ENCODE measurements at regions not wholly inside any gene's neighbourhood (a gene's known extent, or its start where the extent isn't known, plus 50 kb on each side); places are given as distances from the start of the nearest gene placed in this dataset.
A peak's percentile ranks its signal among the peaks of the same experiment; 100 is the strongest.

DNA sequence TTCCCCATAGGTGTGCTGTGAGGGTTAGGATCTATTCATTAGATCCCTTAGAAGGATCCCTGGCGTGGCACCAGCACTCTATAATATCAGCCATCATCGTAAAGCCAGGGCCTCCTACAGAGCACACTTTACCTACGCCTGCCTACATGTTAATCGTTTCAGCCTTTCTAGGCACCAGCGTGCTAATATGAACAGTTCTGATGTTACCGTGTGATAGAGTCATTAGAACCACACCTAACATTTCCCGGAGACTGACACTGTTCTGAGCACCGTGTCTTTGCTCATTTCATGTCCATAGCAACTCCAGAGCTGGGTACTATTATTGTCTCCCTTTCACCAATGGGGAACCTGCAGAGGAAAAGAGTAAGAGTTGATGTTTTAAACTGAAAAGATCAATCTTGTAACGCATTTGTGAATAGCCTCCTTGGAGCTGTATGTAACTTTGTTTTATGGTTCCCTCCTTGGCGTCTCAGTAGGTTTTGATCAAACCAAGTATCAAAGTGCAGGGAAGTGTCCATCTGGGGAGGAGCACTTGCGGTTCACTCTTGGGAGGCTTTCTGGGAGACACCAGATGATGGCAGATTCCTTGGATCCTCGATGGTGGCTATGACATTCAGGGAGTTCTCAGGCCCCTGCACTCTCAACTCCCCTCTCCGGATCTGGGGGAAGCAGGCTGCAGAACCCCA lies 73.8 kb upstream of the KCNG1 start:
- H3K27me3 ChIP-seq (ENCODE audit: control insufficient read depth, insufficient read depth, low read length) = no peaks in the 10 kb centered on the region; the same call in 1 of the 2 replicates

DNA sequence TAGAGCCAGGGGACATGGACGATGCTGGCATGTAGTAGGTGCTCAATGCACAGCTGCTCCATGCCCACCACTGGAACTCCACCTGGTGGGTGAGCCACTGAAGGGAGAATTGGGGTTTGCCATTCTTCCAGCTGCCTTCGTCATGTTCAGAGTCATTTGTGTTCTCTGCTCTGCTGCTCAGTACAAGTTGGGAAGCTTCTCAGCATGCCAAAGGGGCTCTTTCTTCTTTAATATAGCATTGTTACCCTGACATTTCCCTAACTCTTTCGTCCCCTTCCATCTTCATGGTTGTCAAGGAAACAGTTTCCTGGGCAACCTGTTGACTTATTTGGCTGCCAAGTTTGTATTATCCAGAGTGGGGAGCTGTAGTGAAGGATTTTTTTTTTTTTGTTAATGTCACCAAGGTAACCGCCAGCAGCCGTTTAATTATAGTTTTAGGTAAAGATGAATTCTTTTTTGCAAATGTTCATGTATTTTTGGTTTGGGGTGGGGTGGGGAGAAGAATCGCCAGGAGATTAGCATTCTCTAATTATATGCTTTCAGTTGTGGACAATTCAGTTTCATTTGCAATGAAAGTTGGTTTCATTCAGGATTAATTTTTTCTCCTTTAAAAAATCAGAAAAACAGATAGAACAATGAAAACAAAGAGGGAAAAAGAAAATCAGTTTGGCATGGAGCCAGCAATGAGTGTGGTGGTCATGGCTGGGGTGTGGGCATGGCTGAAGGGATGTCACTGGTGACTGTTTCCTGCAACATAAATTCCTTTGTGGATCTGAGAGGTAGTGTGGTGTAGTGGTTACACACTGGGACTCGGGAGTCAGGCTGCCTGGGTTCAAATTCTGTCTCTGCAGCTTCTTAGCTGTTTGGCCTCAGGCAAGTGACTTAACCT lies 73.0 kb upstream of the KCNG1 start:
- Histone ChIP-seq H3K36me3 (ENCODE audit: control insufficient read depth, insufficient read depth, low read length) (no peaks in the 10 kb centered on the region), H3K27me3 (ENCODE audit: control insufficient read depth, insufficient read depth, low read length) (no peaks in the 10 kb centered on the region; the same call in 1 of the 2 replicates), H3K27ac (ENCODE audit: low read depth, low read length) (no peak overlapping the region), H3K4me3 (ENCODE audit: low read depth, low read length) (no peak overlapping the region), H3K4me1 (ENCODE audit: control insufficient read depth, insufficient read depth, low read length) (peaks cover 20% of the 10 kb centered on the region), H3K9me3 (ENCODE audit: control insufficient read depth, insufficient read depth, low read length) (no peaks in the 10 kb centered on the region), H3K9ac (ENCODE audit: low read depth, low read length) (no peak overlapping the region)

More for the DNA sequence above, 73.8 kb upstream of the KCNG1 start:
- Histone ChIP-seq H3K27ac (ENCODE audit: low read depth, low read length) (no peak overlapping the region), H3K9me3 (ENCODE audit: control insufficient read depth, insufficient read depth, low read length) (no peaks in the 10 kb centered on the region), H3K4me1 (ENCODE audit: control insufficient read depth, insufficient read depth, low read length) (peaks cover 17% of the 10 kb centered on the region), H3K36me3 (ENCODE audit: control insufficient read depth, insufficient read depth, low read length) (no peaks in the 10 kb centered on the region), H3K4me3 (ENCODE audit: low read depth, low read length) (no peak overlapping the region), H3K9ac (ENCODE audit: low read depth, low read length) (no peak overlapping the region)

DNA sequence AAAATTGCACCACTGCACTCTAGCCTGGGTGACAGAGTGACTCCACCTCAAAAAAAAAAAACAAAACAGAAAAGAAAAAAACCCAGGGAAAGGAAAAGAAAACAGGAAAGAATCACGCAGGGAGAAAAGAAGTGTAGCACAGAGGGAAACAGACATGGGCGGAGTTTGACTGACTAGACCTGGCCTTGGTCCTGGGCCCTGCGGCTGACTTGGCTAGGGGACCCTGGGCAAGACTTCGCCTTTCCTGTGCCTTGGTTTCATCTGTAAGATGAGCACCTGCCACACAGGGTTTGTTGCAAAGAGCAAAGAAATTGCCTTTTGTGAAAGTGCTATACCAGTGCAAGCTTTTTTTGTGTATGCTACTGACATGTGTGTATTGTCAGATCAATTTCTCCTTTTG lies 71.3 kb upstream of the KCNG1 start:
- Histone ChIP-seq H3K27ac (ENCODE audit: low read depth, low read length) (no peak overlapping the region), H3K4me1 (ENCODE audit: control insufficient read depth, insufficient read depth, low read length) (peaks cover 20% of the 10 kb centered on the region), H3K9ac (ENCODE audit: low read depth, low read length) (no peak overlapping the region), H3K27me3 (ENCODE audit: control insufficient read depth, insufficient read depth, low read length) (no peaks in the 10 kb centered on the region; the same call in 1 of the 2 replicates), H3K9me3 (ENCODE audit: control insufficient read depth, insufficient read depth, low read length) (no peaks in the 10 kb centered on the region), H3K36me3 (ENCODE audit: control insufficient read depth, insufficient read depth, low read length) (no peaks in the 10 kb centered on the region), H3K4me3 (ENCODE audit: low read depth, low read length) (no peak overlapping the region)

DNA sequence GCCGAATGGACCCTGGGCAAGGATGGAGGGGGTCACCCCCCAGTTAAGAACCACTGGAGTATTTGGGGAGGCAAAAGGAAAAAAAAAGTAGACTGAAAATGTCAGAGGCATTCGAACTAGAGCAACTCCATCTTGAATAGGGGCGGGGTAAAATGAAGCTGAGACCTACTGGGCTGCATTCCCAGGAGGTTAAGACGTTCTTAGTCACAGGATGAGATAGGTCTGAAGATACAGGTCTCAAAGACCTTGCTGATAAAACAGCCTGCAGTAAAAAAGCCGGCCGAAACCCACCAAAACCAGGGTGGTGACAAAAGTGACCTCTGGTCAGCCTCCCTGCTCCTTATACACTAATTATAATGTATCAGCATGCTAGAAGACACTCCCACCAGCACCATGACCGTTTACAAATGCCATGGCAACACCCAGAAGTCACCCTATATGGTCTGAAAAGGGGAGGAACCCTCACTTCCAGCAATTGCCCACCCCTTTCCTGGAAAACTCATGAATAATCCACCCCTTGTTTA lies 70.4 kb upstream of the KCNG1 start:
- Histone ChIP-seq H3K9ac (ENCODE audit: low read depth, low read length) (no peak overlapping the region), H3K36me3 (ENCODE audit: control insufficient read depth, insufficient read depth, low read length) (no peaks in the 10 kb centered on the region), H3K4me1 (ENCODE audit: control insufficient read depth, insufficient read depth, low read length) (peaks cover 20% of the 10 kb centered on the region), H3K27me3 (ENCODE audit: control insufficient read depth, insufficient read depth, low read length) (no peaks in the 10 kb centered on the region; the same call in 1 of the 2 replicates), H3K9me3 (ENCODE audit: control insufficient read depth, insufficient read depth, low read length) (no peaks in the 10 kb centered on the region), H3K4me3 (ENCODE audit: low read depth, low read length) (no peak overlapping the region), H3K27ac (ENCODE audit: low read depth, low read length) (peak overlapping the region; percentile 72)

DNA sequence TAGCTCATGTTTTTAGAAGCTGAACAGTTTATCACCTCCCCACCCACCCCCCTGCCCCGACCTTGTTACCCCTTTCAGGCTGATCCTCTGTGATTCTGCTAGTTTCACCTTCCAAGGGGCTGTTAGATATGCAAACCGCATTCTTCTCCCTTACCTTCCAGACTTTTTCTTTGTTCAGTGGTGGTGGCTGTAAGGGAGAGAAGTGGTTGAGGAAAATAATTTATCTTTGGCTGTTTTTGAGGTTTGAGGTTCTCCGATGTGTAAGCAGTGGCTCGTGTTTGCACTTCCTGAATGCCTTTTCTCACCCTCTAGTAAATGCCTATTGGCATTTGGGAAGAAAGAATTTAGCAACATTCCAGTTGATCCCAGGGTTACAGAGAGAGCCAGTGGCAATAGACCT lies 69.4 kb upstream of the KCNG1 start:
- Histone ChIP-seq H3K4me3 (ENCODE audit: low read depth, low read length) (no peak overlapping the region), H3K9ac (ENCODE audit: low read depth, low read length) (0 out of 2 replicates have a peak overlapping the region, but pooled peaks have one; percentile 38), H3K4me1 (ENCODE audit: control insufficient read depth, insufficient read depth, low read length) (peaks cover 23% of the 10 kb centered on the region), H3K36me3 (ENCODE audit: control insufficient read depth, insufficient read depth, low read length) (no peaks in the 10 kb centered on the region), H3K27ac (ENCODE audit: low read depth, low read length) (peak overlapping the region; percentile 72), H3K9me3 (ENCODE audit: control insufficient read depth, insufficient read depth, low read length) (no peaks in the 10 kb centered on the region), H3K27me3 (ENCODE audit: control insufficient read depth, insufficient read depth, low read length) (no peaks in the 10 kb centered on the region; the same call in 1 of the 2 replicates)

DNA sequence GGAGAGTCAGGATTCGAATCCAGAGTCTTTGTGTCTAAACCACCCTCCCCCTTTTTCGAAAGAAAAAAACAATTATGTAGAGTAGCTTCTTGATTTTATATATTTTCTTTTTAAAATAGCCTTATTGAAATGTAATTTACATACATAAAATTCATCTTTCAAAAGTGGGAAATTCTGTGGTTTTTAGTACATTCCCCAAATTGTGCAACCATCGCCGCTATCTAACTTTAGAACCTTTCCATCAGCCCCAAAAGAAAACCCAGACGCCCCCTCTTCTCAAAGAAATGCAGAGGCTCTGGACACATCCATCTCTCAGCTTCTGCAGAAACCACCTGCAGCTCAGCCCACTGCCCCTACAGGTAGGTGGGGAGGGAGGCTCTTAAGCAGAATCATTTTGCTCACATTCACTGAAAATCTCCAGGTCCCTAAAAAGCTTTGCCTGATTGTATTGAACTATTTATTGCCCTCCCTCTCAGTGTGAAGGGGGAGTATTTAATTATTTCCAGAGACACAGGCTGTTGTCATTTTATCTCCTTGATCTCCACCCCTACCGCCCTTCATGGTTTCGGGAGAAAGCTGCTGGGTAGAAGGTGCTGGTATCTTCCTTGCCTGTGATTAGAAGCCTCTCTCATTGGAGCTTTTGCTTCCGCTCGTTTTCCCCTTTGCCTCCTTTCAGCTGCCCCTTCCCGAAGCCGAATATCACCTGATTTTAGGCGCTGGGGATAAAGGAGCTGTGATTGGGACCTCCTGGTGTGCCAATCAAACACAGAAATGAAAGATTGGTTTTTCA lies 68.7 kb upstream of the KCNG1 start:
- Histone ChIP-seq H3K9me3 (ENCODE audit: control insufficient read depth, insufficient read depth, low read length) (no peaks in the 10 kb centered on the region), H3K36me3 (ENCODE audit: control insufficient read depth, insufficient read depth, low read length) (no peaks in the 10 kb centered on the region), H3K27ac (ENCODE audit: low read depth, low read length) (peak overlapping the region; percentile 72), H3K27me3 (ENCODE audit: control insufficient read depth, insufficient read depth, low read length) (no peaks in the 10 kb centered on the region; the same call in 1 of the 2 replicates), H3K4me3 (ENCODE audit: low read depth, low read length) (peak overlapping the region; percentile 17), H3K9ac (ENCODE audit: low read depth, low read length) (0 out of 2 replicates have a peak overlapping the region, but pooled peaks have one; percentile 20), H3K4me1 (ENCODE audit: control insufficient read depth, insufficient read depth, low read length) (peaks cover 28% of the 10 kb centered on the region)

DNA sequence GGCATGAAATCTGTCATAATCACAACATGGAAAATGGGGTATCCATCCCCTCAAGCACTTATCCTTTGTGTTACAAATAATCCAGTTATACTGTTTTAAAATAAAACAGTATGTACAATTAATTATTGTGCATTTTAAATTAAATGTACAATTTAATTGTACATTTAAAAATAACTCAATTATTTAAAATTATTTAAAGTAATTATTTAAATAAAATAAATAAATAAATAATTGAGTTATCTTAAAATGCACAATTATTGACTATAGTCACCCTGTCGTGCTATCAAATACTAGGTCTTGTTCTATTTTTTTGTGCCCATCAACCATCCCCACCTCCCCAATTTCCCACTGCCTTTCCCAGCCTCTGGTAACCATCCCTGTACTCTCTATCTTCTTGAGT lies 66.9 kb upstream of the KCNG1 start:
- no peaks in the 10 kb centered on the region for H3K36me3 ChIP-seq (ENCODE audit: control insufficient read depth, insufficient read depth, low read length)
- H3K27me3 ChIP-seq (ENCODE audit: control insufficient read depth, insufficient read depth, low read length) = no peaks in the 10 kb centered on the region
- H3K9ac ChIP-seq (ENCODE audit: low read depth, low read length) = no peak overlapping the region
- no peak overlapping the region for H3K27ac ChIP-seq (ENCODE audit: low read depth, low read length)
- no peaks in the 10 kb centered on the region for H3K9me3 ChIP-seq (ENCODE audit: control insufficient read depth, insufficient read depth, low read length)
- H3K4me3 ChIP-seq (ENCODE audit: low read depth, low read length) = no peak overlapping the region
- H3K4me1 ChIP-seq (ENCODE audit: control insufficient read depth, insufficient read depth, low read length) = peaks cover 28% of the 10 kb centered on the region

DNA sequence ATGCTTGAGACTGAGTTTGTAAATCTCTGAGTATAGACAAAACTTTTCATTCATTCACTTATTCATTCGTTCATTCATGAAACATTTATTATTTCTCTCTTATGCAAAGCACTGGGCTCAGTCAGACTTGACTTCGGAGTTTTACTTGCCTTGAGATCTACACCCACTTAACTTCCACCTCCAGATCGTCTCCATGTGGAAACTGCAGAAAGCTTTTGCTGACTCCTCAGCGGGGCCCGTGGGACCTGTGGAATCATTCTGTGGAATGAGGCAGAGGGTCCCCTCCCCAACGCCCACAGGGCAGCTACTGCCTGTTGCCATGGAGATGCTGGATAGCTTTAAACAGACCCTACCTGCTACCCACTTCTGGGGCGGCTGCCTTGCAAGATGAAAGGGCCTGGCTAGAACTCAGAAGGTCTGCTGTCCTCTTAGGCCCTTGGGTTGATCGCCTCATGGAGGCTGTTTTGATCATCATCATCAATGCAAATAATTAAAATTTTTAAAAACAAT lies 66.4 kb upstream of the KCNG1 start:
- H3K9ac ChIP-seq (ENCODE audit: low read depth, low read length) = no peak overlapping the region
- no peak overlapping the region for H3K27ac ChIP-seq (ENCODE audit: low read depth, low read length)
- no peaks in the 10 kb centered on the region for H3K9me3 ChIP-seq (ENCODE audit: control insufficient read depth, insufficient read depth, low read length)
- no peaks in the 10 kb centered on the region for H3K36me3 ChIP-seq (ENCODE audit: control insufficient read depth, insufficient read depth, low read length)
- peaks cover 28% of the 10 kb centered on the region for H3K4me1 ChIP-seq (ENCODE audit: control insufficient read depth, insufficient read depth, low read length)
- H3K27me3 ChIP-seq (ENCODE audit: control insufficient read depth, insufficient read depth, low read length) = no peaks in the 10 kb centered on the region; the same call in 1 of the 2 replicates
- no peak overlapping the region for H3K4me3 ChIP-seq (ENCODE audit: low read depth, low read length)

DNA sequence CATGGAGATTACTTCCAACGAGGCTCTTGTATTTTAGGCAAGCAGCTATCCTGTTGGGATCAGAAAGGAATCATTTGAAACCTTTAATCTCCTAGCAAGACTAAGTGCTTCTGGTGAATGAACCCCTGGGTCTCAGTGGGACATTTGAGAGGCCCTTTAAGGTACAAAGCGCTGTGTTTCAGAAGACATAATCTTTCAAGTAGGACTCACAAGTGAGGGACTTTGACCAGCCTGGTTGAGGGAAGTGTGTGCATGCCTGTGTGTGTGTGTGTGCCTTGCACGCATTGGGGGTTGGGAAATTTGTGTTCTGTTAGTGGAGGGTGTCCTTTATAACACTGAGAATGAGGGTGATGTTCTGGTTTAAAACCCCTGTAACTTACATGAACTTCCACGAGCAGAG lies 64.4 kb upstream of the KCNG1 start:
- Histone ChIP-seq H3K9me3 (ENCODE audit: control insufficient read depth, insufficient read depth, low read length) (no peaks in the 10 kb centered on the region), H3K4me1 (ENCODE audit: control insufficient read depth, insufficient read depth, low read length) (peaks cover 17% of the 10 kb centered on the region), H3K27ac (ENCODE audit: low read depth, low read length) (no peak overlapping the region), H3K36me3 (ENCODE audit: control insufficient read depth, insufficient read depth, low read length) (no peaks in the 10 kb centered on the region), H3K9ac (ENCODE audit: low read depth, low read length) (no peak overlapping the region), H3K27me3 (ENCODE audit: control insufficient read depth, insufficient read depth, low read length) (peaks cover 3% of the 10 kb centered on the region; the same call in 1 of the 2 replicates), H3K4me3 (ENCODE audit: low read depth, low read length) (no peak overlapping the region)

DNA sequence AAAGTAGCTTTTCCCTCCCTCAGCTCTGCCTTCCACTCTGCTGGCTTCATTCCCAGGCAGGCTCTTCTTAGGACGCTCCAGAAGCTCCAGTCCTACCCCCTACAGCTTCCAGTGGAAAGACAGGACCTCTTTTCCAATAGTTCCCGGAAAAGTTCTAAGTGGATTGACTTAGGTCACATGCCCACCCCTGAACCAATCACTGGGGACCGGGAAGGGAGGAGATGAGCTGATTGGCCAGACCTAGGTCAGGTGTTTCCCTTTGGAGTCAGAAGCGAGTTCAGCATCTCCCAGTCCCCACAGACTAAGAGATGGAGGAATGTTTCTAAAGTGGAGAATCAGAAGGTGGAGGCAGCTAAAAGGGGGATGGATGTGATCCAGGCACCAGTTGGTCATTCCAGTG lies 62.9 kb upstream of the KCNG1 start:
- Histone ChIP-seq H3K4me1 (ENCODE audit: control insufficient read depth, insufficient read depth, low read length) (peaks cover 8% of the 10 kb centered on the region), H3K4me3 (ENCODE audit: low read depth, low read length) (no peak overlapping the region), H3K27me3 (ENCODE audit: control insufficient read depth, insufficient read depth, low read length) (peaks cover 3% of the 10 kb centered on the region; the same call in 1 of the 2 replicates), H3K36me3 (ENCODE audit: control insufficient read depth, insufficient read depth, low read length) (no peaks in the 10 kb centered on the region), H3K9ac (ENCODE audit: low read depth, low read length) (no peak overlapping the region), H3K9me3 (ENCODE audit: control insufficient read depth, insufficient read depth, low read length) (no peaks in the 10 kb centered on the region), H3K27ac (ENCODE audit: low read depth, low read length) (no peak overlapping the region)
